PC-3 (cell line): ENCODE measurements at regions not wholly inside any gene's neighbourhood (a gene's known extent, or its start where the extent isn't known, plus 50 kb on each side); places are given as distances from the start of the nearest gene placed in this dataset.

Source experiments
- EZH2 ChIP-seq: fragments of 300-600 bp; sonication (generic); IDR thresholded peaks from one replicate; pipeline ENCODE4 v1.6.1; 2017; ENCODE audit warnings: antibody characterized with exemption, mild to moderate bottlenecking, low read length; ENCODE audit not compliant: unreplicated experiment
- EZH2phosphoT487 ChIP-seq: fragments of 300-600 bp; sonication (generic); IDR thresholded peaks from 2 replicates; pipeline ENCODE4 v1.6.1; 2018; ENCODE audit warnings: mild to moderate bottlenecking, antibody characterized with exemption, low read length, borderline replicate concordance
- TF ChIP-seq, protein P1 (sequence below): fragments of 300-600 bp; sonication (generic); conservative IDR thresholded peaks from 2 replicates; pipeline ENCODE4 v1.5.1; 2017; ENCODE audit warnings: antibody characterized with exemption, low read depth, mild to moderate bottlenecking, low read length

DNA sequence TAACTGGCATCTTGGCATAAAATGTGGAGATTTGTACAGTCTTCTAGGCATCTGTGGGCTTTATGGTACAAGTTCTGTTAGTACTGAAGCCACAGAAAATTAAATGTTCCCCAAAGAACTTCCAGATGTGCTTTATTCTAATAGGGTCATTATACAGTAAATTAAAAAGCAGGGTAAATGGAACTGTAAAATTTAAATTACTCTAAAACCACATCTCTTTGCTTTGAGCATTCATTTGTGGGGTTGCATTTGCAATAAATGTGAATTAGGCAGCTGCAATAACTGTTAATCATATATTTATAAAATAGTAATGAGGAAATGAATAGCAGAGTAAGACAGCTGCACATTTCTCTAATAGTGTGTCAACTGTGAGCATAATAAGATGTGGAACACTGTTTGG, 151.5 kb downstream of the BUB3 start:
- TF ChIP-seq, protein P1, sequence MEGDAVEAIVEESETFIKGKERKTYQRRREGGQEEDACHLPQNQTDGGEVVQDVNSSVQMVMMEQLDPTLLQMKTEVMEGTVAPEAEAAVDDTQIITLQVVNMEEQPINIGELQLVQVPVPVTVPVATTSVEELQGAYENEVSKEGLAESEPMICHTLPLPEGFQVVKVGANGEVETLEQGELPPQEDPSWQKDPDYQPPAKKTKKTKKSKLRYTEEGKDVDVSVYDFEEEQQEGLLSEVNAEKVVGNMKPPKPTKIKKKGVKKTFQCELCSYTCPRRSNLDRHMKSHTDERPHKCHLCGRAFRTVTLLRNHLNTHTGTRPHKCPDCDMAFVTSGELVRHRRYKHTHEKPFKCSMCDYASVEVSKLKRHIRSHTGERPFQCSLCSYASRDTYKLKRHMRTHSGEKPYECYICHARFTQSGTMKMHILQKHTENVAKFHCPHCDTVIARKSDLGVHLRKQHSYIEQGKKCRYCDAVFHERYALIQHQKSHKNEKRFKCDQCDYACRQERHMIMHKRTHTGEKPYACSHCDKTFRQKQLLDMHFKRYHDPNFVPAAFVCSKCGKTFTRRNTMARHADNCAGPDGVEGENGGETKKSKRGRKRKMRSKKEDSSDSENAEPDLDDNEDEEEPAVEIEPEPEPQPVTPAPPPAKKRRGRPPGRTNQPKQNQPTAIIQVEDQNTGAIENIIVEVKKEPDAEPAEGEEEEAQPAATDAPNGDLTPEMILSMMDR: no peak
- TF ChIP-seq EZH2phosphoT487 (no peak), EZH2 (no peak)
